ENCODE measurements at regions not wholly inside any gene's neighbourhood (a gene's known extent, or its start where the extent isn't known, plus 50 kb on each side); places are given as distances from the start of the nearest gene placed in this dataset.
"Not testable (repeated sequence)": the region's sequence is repeated elsewhere in the genome, so short reads cannot be mapped to it uniquely, and the experiment has no call there.

DNA sequence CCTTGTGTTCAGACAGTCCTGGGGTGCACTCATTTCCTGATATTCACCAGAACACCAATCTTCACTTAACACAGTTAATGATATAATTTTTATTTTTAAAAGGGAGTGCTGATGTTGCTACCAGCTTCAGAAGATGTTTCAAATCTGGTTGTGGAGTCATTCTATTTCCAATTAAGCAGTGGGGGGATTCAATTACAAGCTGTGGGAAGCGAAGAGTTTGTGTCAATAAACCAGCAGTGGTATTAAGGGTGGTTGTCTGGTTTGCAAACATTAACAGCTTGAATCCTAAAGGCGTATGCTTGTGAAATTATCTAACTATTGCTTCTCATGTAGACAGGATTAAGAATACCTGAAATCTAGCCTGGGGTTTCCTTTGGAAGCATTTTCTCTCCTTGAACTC is 1637.5 kb upstream of the GOT2 start:
- H3K9me2 ChIP-seq (ENCODE audit: insufficient read depth), result no peaks in the 10 kb centered on the region
- no peak overlapping the region for H2AFZ ChIP-seq
- H3K27ac ChIP-seq, result no peak overlapping the region
- POLR2A ChIA-PET (ENCODE audit: unreplicated experiment), result no interaction called here
- peaks cover 11% of the 10 kb centered on the region; the same call in 1 of the 2 replicates for H3K27me3 ChIP-seq (ENCODE audit: insufficient read depth, low read depth)
- no TSS peak for BruUV-seq (replicated peaks)
- no peak for DNase-seq
- TF ChIP-seq EZH2 (IDR thresholded peaks at IDR 0.05; ENCODE audit: low read depth) (no peak), CTCF (conservative IDR thresholded peaks at IDR 0.05) (no peak)
- CTCF ChIA-PET, result no interaction called here
- no peaks in the 10 kb centered on the region for H3F3A ChIP-seq (ENCODE audit: insufficient read depth, low read depth)
- H3K79me2 ChIP-seq (ENCODE audit: low read depth), result no peaks in the 10 kb centered on the region
- no peak overlapping the region for H3K4me3 ChIP-seq
- no peaks in the 10 kb centered on the region for H3K4me1 ChIP-seq (replicated peaks; ENCODE audit: insufficient read depth)
- H3K9me3 ChIP-seq (ENCODE audit: insufficient read depth, low read depth), result no peaks in the 10 kb centered on the region
- intact Hi-C loops (cut with micrococcal nuclease; ENCODE audit: unreplicated experiment), result no loop called here
- H4K20me1 ChIP-seq (ENCODE audit: insufficient read depth), result no peaks in the 10 kb centered on the region
- H3K36me3 ChIP-seq (ENCODE audit: low read depth), result no peaks in the 10 kb centered on the region
- no peak overlapping the region for H3K4me2 ChIP-seq

DNA sequence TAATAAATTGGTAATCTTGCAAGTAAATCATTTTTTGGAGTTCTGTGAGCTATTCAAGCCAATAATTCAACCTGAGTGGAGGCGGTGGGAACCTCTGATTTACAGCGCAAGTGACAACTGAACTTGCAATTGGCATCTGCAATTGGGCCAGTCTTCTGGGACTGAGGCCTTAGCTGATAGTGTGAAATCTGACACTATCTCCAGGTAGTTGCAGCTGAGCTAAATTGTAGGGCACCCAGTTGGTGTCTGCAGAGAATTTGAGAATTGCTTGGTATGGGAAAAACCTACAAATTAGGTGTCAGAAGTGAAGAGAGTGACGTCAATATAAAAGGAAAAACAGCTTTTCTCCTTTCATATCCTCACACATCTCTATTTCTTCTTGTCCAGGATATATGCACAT is 1633.6 kb upstream of the GOT2 start:
- TF ChIP-seq CTCF (conservative IDR thresholded peaks at IDR 0.05) (no peak), EZH2 (IDR thresholded peaks at IDR 0.05; ENCODE audit: low read depth) (no peak)
- Histone ChIP-seq H3K9me2 (ENCODE audit: insufficient read depth) (no peaks in the 10 kb centered on the region), H3K36me3 (ENCODE audit: low read depth) (no peaks in the 10 kb centered on the region), H3K27ac (no peak overlapping the region), H3K27me3 (ENCODE audit: insufficient read depth, low read depth) (peaks cover 11% of the 10 kb centered on the region; the same call in 1 of the 2 replicates), H3K9me3 (ENCODE audit: insufficient read depth, low read depth) (no peaks in the 10 kb centered on the region), H4K20me1 (ENCODE audit: insufficient read depth) (no peaks in the 10 kb centered on the region), H3K4me3 (no peak overlapping the region), H3F3A (ENCODE audit: insufficient read depth, low read depth) (no peaks in the 10 kb centered on the region), H3K4me2 (no peak overlapping the region), H3K4me1 (replicated peaks; ENCODE audit: insufficient read depth) (no peaks in the 10 kb centered on the region), H2AFZ (no peak overlapping the region), H3K79me2 (ENCODE audit: low read depth) (no peaks in the 10 kb centered on the region)
- POLR2A ChIA-PET (ENCODE audit: unreplicated experiment), result no interaction called here
- intact Hi-C loops (cut with micrococcal nuclease; ENCODE audit: unreplicated experiment), result no loop called here
- no peak for DNase-seq
- no TSS peak for BruUV-seq (replicated peaks)
- CTCF ChIA-PET, result no interaction called here

DNA sequence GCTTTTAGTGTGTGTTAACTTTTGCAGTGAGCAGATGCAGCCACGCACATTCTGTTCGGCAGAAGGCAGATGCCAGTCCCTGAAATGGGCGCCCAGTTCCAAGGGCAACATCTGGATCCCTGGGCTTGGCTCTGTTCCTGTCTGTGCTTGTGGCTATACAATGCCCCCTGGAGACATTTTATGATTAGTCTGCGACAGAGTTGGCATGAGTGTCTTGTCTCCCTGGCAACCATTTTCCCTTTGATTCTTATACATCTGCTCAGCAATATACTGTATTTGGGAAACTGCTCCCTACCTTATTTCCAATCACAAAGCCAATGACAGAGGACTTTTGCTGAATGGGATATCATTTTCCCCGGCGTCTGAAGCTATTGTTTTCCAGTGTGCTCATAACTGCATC is 1629.5 kb upstream of the GOT2 start:
- Histone ChIP-seq H3K27me3 (ENCODE audit: insufficient read depth, low read depth) (no peaks in the 10 kb centered on the region), H2AFZ (no peak overlapping the region), H3K4me2 (no peak overlapping the region), H3K9me3 (ENCODE audit: insufficient read depth, low read depth) (no peaks in the 10 kb centered on the region), H3K4me3 (no peak overlapping the region), H3K9me2 (ENCODE audit: insufficient read depth) (no peaks in the 10 kb centered on the region), H3K27ac (no peak overlapping the region), H4K20me1 (ENCODE audit: insufficient read depth) (no peaks in the 10 kb centered on the region), H3K36me3 (ENCODE audit: low read depth) (no peaks in the 10 kb centered on the region), H3K79me2 (ENCODE audit: low read depth) (no peaks in the 10 kb centered on the region), H3F3A (ENCODE audit: insufficient read depth, low read depth) (no peaks in the 10 kb centered on the region), H3K4me1 (replicated peaks; ENCODE audit: insufficient read depth) (no peaks in the 10 kb centered on the region)
- POLR2A ChIA-PET (ENCODE audit: unreplicated experiment), result no interaction called here
- CTCF ChIA-PET, result no interaction called here
- DNase-seq, result no peak
- BruUV-seq (replicated peaks), result no TSS peak
- intact Hi-C loops (cut with micrococcal nuclease; ENCODE audit: unreplicated experiment), result no loop called here
- TF ChIP-seq CTCF (conservative IDR thresholded peaks at IDR 0.05) (no peak), EZH2 (IDR thresholded peaks at IDR 0.05; ENCODE audit: low read depth) (no peak)

DNA sequence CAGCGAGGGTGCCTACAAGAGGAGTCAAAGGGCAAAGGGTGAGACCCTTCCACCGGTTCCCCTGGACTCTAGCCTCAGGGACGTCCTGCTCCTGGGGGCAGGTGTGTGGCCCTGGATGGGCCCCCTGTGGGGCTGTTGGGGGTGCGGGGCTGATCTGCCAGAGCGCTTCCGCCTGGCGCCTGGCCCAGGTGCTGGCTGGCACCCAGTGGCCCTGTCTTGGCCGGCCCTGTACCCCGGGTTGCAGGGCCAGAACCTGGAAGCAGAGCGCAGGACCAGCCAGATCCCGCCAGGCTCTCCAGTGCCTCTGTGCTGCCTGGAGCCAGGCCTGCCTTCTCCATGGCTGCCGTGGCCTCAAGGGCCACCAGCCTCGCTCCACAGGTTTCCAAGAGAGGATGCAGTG is 1625.8 kb upstream of the GOT2 start:
- H3K27me3 ChIP-seq (ENCODE audit: insufficient read depth, low read depth), result peaks cover 16% of the 10 kb centered on the region
- H4K20me1 ChIP-seq (ENCODE audit: insufficient read depth); H3K27ac ChIP-seq; H3K36me3 ChIP-seq (ENCODE audit: low read depth); H3K4me3 ChIP-seq; BruUV-seq (replicated peaks); H3K9me3 ChIP-seq (ENCODE audit: insufficient read depth, low read depth); intact Hi-C loops (cut with micrococcal nuclease; ENCODE audit: unreplicated experiment); CTCF ChIA-PET; H3K79me2 ChIP-seq (ENCODE audit: low read depth); H2AFZ ChIP-seq; POLR2A ChIA-PET (ENCODE audit: unreplicated experiment); H3K4me1 ChIP-seq (replicated peaks; ENCODE audit: insufficient read depth); DNase-seq; H3K9me2 ChIP-seq (ENCODE audit: insufficient read depth); H3F3A ChIP-seq (ENCODE audit: insufficient read depth, low read depth); H3K4me2 ChIP-seq: not testable (repeated sequence)

DNA sequence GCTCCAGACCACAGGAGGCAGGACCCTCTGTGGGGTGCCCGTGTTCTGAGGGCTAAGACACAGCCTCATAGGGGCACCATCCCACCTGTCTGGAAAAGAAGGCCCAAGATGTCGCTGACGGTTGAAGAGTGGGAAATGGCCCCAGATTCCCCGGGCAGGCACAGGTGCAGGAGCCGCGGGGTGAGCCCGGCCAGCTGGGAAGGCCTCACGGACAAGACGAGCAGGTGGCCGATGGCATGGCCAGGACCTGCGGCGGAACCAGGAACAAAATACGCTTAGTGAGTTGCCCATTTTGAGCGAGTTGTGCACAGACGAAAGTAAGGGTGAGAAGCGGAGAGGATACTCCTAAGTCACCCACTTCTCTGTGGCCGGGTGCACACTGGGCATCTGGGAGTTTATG is 1625.3 kb upstream of the GOT2 start:
- H4K20me1 ChIP-seq (ENCODE audit: insufficient read depth); H3K9me2 ChIP-seq (ENCODE audit: insufficient read depth); DNase-seq; H3K9me3 ChIP-seq (ENCODE audit: insufficient read depth, low read depth); POLR2A ChIA-PET (ENCODE audit: unreplicated experiment); H2AFZ ChIP-seq; H3K27ac ChIP-seq; CTCF ChIA-PET; H3K79me2 ChIP-seq (ENCODE audit: low read depth); H3K4me1 ChIP-seq (replicated peaks; ENCODE audit: insufficient read depth); H3K4me2 ChIP-seq; H3K4me3 ChIP-seq; H3K36me3 ChIP-seq (ENCODE audit: low read depth); H3F3A ChIP-seq (ENCODE audit: insufficient read depth, low read depth); intact Hi-C loops (cut with micrococcal nuclease; ENCODE audit: unreplicated experiment); BruUV-seq (replicated peaks): not testable (repeated sequence)
- peaks cover 16% of the 10 kb centered on the region for H3K27me3 ChIP-seq (ENCODE audit: insufficient read depth, low read depth)

All from PC-9 (cell line).